Right ventricle myocardium superior (tissue), 1 donor: ENCODE measurements at regions not wholly inside any gene's neighbourhood (a gene's known extent, or its start where the extent isn't known, plus 50 kb on each side); places are given as distances from the start of the nearest gene placed in this dataset.
"Not testable (repeated sequence)": the region's sequence is repeated elsewhere in the genome, so short reads cannot be mapped to it uniquely, and the experiment has no call there.

Experiments used
- ATAC-seq: fragments of 200-7000 bp; cut with Tn5 transposase; one replicate; pipeline ENCODE4 v1.9.1; 2020; ENCODE audit warnings: mild to moderate bottlenecking; ENCODE audit not compliant: poor library complexity
- DNase-seq: peaks from one replicate; pipeline ENCODE4 v3.0.0-alpha.2; 2020
- intact Hi-C: fragments of 100-400 bp; cut with DNase I; formaldehyde crosslinking; loops from one replicate; pipeline ENCODE4 v1.11.2; 2022
- donor health status: DM: no; HTN: yes; CAD: no; lungs with severe emphysema.

DNA sequence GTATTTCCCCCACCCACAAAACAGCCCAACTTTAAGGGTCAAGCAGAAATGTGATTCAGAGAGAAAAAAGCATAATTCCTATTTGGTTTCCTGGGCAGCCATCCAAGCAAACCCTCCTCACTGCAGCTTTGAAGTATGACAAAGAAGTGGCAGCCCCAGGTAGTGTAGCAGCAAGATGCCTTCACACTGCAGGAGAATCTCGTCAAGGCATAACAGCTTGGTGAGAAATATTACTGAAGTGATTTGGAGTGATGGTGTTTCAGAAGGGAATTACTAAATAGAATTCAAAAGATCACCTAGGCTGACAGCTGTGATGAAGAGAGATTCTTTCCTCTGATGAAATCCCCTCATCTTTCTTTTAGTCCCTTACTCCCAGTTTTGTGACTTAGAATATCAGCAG, 173.9 kb downstream of the PYDC2 start:
- intact Hi-C loops = no loop called here
- no peak for ATAC-seq
- no peak for DNase-seq

GRCh38 chr3:191637611-191638010, 176.6 kb downstream of the PYDC2 start:
- ATAC-seq (no peak), DNase-seq (no peak)
- intact Hi-C loops = no loop called here

DNA sequence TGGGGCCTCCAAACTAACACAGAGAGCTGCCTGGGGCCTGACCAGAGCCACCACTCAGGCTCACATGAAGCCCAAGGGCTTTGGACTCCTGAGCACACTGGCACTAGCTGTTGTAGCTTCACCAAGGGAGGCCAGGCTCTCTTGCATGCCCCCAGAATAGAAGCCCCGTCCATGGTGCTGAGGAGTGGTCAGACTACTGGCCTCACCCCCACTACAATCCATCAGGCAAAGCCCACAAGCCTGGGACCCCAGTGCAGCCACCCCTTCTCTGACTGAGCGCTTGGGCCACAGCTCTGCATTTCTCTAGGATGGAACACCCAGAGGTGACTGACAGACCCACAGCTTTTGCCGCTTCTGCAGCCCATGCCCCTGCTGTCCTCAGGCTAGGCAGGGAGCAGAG, 180.8 kb downstream of the PYDC2 start:
- intact Hi-C loops = no loop called here
- ATAC-seq = no peak
- no peak for DNase-seq

DNA sequence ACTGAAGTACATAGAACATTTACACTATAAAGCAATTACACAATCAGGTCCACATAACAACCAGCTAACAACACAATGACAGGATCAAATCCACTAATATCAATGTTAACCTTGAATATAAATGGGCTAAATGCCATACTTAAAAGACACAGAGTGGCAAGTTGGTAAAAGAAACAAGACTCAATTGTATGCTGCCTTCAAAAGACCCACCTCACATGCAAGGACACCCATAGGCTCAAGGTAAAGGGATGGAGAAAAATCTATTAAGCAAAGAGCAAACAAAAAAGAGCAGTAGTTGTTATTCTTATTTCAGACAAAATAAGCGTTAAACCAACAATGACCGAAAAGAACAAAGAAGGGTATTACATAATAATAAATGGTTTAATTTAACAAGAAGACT, 183.3 kb downstream of the PYDC2 start:
- intact Hi-C loops = no loop called here
- ATAC-seq = no peak

DNA sequence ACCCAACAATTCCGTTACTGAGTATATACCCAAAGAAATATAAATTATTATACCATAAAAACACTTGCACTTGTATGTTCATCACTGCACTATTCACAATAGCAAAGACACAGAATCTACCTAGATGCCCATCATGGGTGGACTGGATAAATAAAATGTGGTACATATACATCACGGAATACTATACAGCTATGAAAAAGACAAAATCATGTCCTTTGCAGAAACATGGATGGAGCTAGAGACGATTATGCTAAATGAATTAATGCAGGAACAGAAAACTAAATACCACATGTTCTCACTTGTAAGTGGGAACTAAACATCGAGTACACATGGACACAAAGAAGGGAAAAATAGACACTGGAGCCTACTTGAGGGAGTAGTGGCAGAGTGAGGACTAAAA, 185.3 kb downstream of the PYDC2 start:
- intact Hi-C loops = no loop called here

More for the DNA sequence above, 183.3 kb downstream of the PYDC2 start:
- DNase-seq = no peak

DNA sequence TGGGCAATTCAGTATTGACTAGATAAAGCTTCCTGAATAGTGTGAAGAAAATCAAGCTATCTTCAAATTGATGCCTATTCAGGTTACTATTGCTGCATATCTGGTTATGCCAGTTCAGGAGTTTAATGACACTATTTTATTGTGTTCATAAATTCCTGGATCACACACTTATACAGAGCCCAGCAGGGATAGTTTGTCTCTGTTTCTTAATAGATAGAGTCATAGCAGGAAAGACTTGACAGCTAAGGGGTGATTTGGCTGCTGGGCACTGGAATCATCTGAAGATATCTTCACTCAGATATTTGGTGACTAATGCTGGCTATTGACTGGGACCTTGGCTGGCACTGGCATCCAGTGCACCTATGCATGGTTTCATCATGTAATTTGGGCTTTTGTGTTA, 187.8 kb downstream of the PYDC2 start:
- ATAC-seq (no peak), DNase-seq (no peak)
- intact Hi-C loops = no loop called here

More for the DNA sequence above, 185.3 kb downstream of the PYDC2 start:
- DNase-seq (no peak), ATAC-seq (no peak)

DNA sequence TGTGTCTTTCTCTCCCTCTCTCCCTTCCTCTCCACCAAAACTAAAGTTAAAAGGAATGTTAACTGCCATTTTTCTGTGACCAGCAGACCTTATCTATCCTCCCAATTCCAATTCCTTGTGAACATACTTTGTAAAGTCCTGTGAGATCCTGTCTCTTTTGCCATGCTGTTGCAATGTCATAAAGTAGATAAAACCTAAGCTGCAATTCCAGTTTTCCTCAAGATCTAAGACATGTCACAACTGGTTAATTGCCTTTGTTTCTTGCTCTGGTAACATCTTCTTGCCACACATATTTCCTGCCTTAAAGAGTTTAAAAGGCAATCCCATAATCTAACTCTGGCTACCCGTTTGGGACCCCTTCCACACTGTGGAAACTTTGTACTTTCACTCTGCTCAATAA, 188.7 kb downstream of the PYDC2 start:
- DNase-seq = no peak
- intact Hi-C loops = no loop called here
- no peak for ATAC-seq

DNA sequence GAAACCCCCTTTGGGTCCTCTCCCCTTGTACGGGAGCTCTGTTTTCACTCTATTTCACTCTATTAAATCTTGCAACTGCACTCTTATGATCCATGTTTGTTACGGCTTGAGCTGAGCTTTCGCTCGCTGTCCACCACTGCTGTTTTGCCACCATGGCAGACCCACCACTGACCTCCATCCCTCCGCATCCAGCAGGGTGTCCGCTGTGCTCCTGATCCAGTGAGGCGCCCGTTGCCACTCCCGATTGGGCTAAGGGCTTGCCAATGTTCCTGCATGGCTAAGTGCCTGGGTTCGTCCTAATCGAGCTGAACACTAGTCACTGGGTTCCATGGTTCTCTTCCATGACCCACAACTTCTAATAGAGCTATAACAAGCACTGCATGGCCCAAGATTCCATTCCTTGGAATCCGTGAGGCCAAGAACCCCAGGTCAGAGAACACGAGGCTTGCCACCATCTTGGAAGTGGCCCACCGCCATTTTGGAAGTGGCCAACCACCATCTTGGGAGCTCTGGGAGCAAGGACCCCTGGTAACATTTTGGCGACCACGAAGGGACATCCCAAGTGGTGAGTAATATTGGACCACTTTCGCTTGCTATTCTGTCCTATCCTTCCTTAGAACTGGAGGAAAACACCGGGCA, 197.9 kb downstream of the PYDC2 start:
- intact Hi-C loops, ATAC-seq: not testable (repeated sequence)

DNA sequence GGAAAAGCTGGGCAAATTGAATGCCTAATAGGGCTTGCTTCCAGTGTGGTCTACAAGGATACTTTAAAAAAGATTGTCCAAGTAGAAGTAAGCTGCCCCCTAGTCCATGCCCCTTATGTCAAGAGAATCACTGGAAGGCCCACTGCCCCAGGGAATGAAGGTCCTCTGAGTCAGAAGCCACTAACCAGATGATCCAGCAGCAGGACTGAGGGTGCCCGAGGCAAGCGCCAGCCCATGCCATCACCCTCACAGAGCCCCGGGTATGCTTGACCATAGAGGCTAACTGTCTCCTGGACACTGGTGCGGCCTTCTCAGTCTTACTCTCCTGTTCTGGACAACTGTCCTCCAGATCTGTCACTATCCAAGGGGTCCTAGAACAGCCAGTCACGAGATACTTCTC, 201.2 kb downstream of the PYDC2 start:
- DNase-seq, intact Hi-C loops, ATAC-seq: not testable (repeated sequence)

More for the DNA sequence above, 197.9 kb downstream of the PYDC2 start:
- not testable (repeated sequence) for DNase-seq

- intact Hi-C loops = no loop called here
- ATAC-seq (no peak), DNase-seq (no peak)
Measured at GRCh38 chr3:191680989-191681597, 220.1 kb downstream of the PYDC2 start.

DNA sequence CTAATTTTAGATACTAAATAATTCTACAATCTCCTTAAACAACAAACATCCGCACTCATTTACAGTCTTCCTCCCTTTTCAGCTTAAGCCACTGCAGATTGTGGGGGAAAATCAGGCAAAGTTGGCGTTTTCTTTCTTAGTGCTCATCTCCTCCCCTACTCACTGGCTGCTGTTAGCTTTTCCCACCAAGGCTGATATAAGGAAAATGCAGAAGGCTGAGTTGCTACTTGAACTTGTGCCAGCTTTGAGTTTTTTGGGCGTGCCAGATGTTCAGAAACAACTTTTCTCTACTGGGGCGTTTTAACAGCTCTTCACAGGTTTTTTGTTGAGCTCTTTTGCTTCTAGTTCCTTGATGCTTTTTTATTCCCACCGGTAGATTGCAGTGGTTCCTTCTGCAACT, 222.0 kb downstream of the PYDC2 start:
- intact Hi-C loops = no loop called here
- DNase-seq (no peak), ATAC-seq (no peak)

GRCh38 chr3:191686626-191687025, 225.7 kb downstream of the PYDC2 start:
- no peak for DNase-seq
- peak; percentile 61 for ATAC-seq
- intact Hi-C loops = no loop called here

GRCh38 chr3:191688756-191689433, 227.9 kb downstream of the PYDC2 start:
- intact Hi-C loops = no loop called here
- DNase-seq (no peak), ATAC-seq (no peak)

DNA sequence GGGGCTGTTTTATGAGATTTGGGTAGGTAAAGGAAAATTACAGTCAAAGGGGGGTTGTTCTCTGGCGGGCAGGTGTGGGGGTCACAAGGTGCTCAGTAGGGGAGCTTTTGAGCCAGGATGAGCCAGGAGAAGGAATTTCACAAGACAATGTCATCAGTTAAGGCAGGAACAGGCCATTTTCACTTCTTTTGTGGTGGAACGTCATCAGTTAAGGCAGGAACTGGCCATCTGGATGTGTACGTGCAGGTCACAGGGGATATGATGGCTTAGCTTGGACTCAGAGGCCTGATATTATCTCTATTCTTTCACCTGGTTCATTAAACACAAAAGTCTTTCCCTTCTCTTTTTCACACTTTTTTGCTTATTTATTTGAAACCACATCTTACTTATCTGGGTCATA, 230.2 kb downstream of the PYDC2 start:
- DNase-seq, ATAC-seq, intact Hi-C loops: not testable (repeated sequence)

DNA sequence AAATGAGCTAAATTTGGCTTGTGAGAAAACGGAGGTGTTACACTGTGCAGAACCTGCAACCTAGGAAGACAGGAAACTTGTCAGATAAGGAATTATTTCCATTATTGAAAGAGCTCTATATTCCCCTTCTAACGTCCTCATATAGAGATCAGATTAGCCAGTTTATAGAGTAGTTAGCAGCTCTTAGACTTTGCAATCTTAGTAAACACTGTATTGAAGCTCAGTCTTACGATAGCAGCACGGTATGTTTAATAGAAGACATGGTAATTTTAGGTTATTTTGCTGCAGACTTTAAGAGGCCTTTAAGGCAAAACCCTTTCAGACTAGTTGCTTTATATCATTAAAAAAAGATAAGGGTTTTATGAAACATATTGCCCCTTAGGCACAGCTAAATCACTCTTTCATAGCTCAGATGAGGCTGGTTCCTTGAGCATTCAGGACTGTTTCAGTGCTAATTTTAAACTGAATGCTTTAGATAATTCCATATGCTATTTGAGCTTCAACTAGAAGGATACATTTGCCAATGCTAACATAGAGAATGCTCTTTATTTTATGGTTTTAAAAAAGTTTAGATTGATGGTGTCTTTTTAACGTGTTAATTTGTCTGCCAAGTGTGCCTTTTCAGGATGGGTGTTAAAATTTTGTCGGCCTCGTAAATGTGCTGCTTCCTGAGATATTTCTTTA, 234.3 kb downstream of the PYDC2 start:
- intact Hi-C loops = no loop called here
- ATAC-seq = no peak
- DNase-seq = no peak

DNA sequence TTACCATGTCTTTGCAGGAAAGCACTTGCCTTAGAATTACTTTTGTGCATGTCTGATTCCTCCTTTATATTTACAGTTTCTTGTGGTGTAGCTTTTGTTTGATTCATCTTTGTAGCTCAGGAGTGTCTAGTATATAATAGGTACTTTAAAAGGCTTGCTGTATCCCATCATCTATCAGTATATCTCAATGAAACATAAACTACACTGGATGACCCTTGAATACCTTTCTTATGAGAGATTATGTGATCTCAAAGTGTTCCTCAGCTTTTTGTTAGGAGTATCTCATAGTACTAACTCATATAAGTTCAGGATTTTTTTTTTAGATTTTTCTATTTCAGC, 234.8 kb downstream of the PYDC2 start:
- no peak for ATAC-seq
- intact Hi-C loops = no loop called here
- no peak for DNase-seq

DNA sequence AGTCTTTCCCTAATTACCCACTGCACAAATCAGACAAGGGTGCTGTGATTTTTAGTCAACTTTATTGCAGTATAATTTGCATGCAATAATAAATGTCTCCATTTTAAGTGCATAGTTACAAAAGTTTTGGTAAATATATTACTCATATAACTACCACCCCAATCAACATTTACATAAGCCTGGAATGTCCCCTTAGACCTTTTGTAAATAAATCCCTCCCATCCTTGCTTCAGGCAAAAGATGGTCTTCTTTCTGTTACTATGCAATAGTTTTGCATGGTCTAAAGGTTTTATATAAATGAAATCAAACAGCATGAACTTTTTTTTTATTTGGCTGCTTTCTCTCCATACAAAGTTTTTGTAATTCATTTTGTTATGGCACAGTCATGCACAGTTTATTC, 235.4 kb downstream of the PYDC2 start:
- no peak for ATAC-seq
- intact Hi-C loops = no loop called here

DNA sequence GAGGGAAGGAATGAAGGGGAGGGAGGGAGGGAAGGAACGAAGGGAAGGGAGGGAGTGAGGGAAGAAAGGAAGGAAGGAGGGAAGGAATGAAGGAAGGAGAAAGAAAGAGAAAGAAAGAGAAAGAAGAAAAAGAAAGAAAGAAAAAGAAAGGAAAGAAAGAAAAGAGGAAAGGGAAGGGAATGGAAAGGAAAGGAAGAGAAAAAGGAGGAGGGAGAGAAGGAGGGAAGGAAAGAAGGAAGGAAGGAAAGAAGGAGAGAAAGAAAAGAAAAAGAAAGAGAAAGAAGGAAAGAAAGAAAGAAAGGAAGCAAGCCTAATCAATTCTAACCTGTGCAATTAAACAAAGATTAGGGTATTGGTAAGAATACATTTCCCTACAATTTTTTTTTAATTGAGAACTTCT, 238.6 kb downstream of the PYDC2 start:
- intact Hi-C loops = no loop called here
- DNase-seq = no peak
- no peak for ATAC-seq

More for the DNA sequence above, 235.4 kb downstream of the PYDC2 start:
- no peak for DNase-seq

GRCh38 chr3:191702121-191702520, 241.2 kb downstream of the PYDC2 start:
- no peak for ATAC-seq
- intact Hi-C loops = no loop called here

GRCh38 chr3:191707817-191708216, 246.9 kb downstream of the PYDC2 start:
- intact Hi-C loops = no loop called here
- DNase-seq (no peak), ATAC-seq (no peak)

More at GRCh38 chr3:191702121-191702520, 241.2 kb downstream of the PYDC2 start:
- no peak for DNase-seq
